ENCODE measurements at regions not wholly inside any gene's neighbourhood (a gene's known extent, or its start where the extent isn't known, plus 50 kb on each side); places are given as distances from the start of the nearest gene placed in this dataset.

DNA sequence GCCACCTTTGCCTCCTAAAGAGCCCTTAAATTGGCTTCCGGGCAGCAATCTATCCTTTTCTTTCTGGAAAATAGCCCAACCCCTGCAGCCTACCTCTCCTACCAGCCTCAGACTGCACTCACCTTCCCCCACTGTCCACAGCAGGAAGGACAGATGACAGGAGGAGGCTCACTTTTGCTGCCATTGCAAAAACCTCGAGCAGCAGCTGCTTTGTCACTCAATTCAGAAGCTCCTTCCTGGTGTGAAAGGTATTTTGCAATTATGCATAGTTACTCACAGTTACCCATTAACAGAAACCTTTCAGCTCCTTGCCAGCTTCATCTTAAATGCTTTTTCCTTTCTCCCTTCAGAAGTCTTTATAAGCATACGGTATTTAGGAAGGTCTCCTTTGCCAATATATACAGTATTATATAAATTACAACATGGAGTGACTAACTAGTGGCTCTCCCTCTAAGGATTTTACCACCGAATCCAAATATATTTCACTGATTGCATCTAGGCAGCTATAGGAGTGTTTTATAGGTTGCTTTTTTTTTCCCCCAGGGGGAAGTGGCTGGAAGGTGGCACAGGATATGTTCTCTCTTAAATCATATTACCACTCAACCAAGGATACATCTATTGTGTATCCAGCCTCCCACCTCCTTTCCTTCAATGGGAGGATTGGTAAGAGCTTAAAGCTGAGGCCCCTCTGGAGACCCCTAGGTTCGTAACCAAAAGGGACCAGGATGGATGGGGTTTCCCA, 142.1 kb upstream of the IPO9 start:
- intact Hi-C loops (cut with micrococcal nuclease; ENCODE audit: unreplicated experiment), result no loop called here
- Histone ChIP-seq H3K36me3 (ENCODE audit: insufficient read depth, low read length) (no peaks in the 10 kb centered on the region), H4K20me1 (ENCODE audit: insufficient read depth, low read length) (no peaks in the 10 kb centered on the region), H2AFZ (ENCODE audit: low read length) (no peak overlapping the region), H3K9me3 (ENCODE audit: low read length) (no peaks in the 10 kb centered on the region), H3K79me2 (ENCODE audit: insufficient read depth, low read depth, low read length) (no peaks in the 10 kb centered on the region), H3K9me2 (ENCODE audit: insufficient read depth, low read length) (no peaks in the 10 kb centered on the region), H3K4me1 (ENCODE audit: insufficient read depth, low read length, poor library complexity, severe bottlenecking) (no peaks in the 10 kb centered on the region), H3K27ac (ENCODE audit: low read depth, low read length, poor library complexity, severe bottlenecking) (no peak overlapping the region), H3K4me2 (ENCODE audit: low read length) (no peak overlapping the region), H3K4me3 (ENCODE audit: low read depth, low read length, poor library complexity, severe bottlenecking) (no peak overlapping the region)
- CTCF ChIA-PET (ENCODE audit: unreplicated experiment), result no interaction called here
- TF ChIP-seq, protein P1, sequence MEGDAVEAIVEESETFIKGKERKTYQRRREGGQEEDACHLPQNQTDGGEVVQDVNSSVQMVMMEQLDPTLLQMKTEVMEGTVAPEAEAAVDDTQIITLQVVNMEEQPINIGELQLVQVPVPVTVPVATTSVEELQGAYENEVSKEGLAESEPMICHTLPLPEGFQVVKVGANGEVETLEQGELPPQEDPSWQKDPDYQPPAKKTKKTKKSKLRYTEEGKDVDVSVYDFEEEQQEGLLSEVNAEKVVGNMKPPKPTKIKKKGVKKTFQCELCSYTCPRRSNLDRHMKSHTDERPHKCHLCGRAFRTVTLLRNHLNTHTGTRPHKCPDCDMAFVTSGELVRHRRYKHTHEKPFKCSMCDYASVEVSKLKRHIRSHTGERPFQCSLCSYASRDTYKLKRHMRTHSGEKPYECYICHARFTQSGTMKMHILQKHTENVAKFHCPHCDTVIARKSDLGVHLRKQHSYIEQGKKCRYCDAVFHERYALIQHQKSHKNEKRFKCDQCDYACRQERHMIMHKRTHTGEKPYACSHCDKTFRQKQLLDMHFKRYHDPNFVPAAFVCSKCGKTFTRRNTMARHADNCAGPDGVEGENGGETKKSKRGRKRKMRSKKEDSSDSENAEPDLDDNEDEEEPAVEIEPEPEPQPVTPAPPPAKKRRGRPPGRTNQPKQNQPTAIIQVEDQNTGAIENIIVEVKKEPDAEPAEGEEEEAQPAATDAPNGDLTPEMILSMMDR (conservative IDR thresholded peaks at IDR 0.05; ENCODE audit: low read length), result no peak
- POLR2A ChIA-PET, result no interaction called here
- BruUV-seq (replicated peaks), result no TSS peak
- no peak for DNase-seq (ENCODE audit: low spot score)

DNA sequence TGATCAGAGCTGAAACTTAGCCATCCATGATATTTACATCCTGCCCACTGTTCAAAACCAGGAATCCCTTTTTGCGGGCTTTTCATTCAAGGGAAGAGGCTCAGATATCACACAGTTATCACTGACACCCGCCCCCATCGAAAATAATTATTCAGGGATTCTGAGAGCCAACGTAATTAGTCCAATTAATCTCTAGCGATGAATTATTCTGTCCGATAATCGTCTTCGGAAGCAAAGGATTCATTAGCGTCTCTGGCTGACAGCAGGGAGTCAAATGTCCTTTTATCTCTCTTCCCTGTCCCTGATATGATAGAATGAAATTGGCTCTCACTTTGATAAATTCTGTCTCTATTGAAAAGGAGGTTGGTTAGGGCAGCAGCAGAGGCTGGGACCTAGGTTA, 140.4 kb upstream of the IPO9 start:
- no peak overlapping the region for H3K4me2 ChIP-seq (ENCODE audit: low read length)
- H3K27ac ChIP-seq (ENCODE audit: low read depth, low read length, poor library complexity, severe bottlenecking), result no peak overlapping the region
- H3K9me2 ChIP-seq (ENCODE audit: insufficient read depth, low read length), result no peaks in the 10 kb centered on the region
- intact Hi-C loops (cut with micrococcal nuclease; ENCODE audit: unreplicated experiment), result no loop called here
- POLR2A ChIA-PET, result interaction anchor here (0.7 kb wide), 1 partner anchor 125 kb away, joined by 3 read pairs; no protein-coding TSS in a partner anchor
- no peaks in the 10 kb centered on the region for H3K4me1 ChIP-seq (ENCODE audit: insufficient read depth, low read length, poor library complexity, severe bottlenecking)
- no peak overlapping the region for H3K4me3 ChIP-seq (ENCODE audit: low read depth, low read length, poor library complexity, severe bottlenecking)
- no peaks in the 10 kb centered on the region for H3K9me3 ChIP-seq (ENCODE audit: low read length)
- no TSS peak for BruUV-seq (replicated peaks)
- CTCF ChIA-PET (ENCODE audit: unreplicated experiment), result no interaction called here
- H4K20me1 ChIP-seq (ENCODE audit: insufficient read depth, low read length), result no peaks in the 10 kb centered on the region
- no peaks in the 10 kb centered on the region for H3K36me3 ChIP-seq (ENCODE audit: insufficient read depth, low read length)
- no peak for DNase-seq (ENCODE audit: low spot score)
- TF ChIP-seq EZH2phosphoT487 (IDR thresholded peaks at IDR 0.05; ENCODE audit: borderline replicate concordance, low read depth, low read length), result no peak
- TF ChIP-seq, protein P1 (conservative IDR thresholded peaks at IDR 0.05; ENCODE audit: low read length), result no peak
- H2AFZ ChIP-seq (ENCODE audit: low read length), result no peak overlapping the region
- H3K79me2 ChIP-seq (ENCODE audit: insufficient read depth, low read depth, low read length), result no peaks in the 10 kb centered on the region

DNA sequence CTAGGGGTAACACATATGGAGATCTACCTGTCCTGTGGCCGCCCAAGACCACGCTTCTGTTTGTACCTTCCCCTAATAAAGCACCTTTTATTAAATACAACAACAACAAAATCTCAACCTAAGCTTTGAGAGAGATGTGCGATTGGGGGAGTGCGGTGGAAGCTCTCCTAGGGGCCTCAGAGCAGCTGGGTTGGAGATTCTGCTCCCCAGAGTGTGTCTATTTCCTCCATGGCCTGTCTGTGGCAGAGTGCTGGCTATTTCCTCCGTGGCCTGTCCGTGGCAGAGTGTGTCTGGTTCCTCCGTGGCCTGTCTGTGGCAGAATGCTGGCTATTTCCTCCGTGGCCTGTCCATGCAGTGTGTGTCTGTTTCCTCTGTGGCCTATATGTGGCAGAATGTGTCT, 139.3 kb upstream of the IPO9 start:
- no peaks in the 10 kb centered on the region for H3K4me1 ChIP-seq (ENCODE audit: insufficient read depth, low read length, poor library complexity, severe bottlenecking)
- H3K4me3 ChIP-seq (ENCODE audit: low read depth, low read length, poor library complexity, severe bottlenecking), result no peak overlapping the region
- H3K36me3 ChIP-seq (ENCODE audit: insufficient read depth, low read length), result no peaks in the 10 kb centered on the region
- DNase-seq (ENCODE audit: low spot score), result no peak
- ChIA-PET POLR2A (no interaction called here), CTCF (ENCODE audit: unreplicated experiment) (interaction anchor here (0.6 kb wide), 1 partner anchor 230 kb away, joined by 3 read pairs; no protein-coding TSS in a partner anchor)
- H3K79me2 ChIP-seq (ENCODE audit: insufficient read depth, low read depth, low read length), result no peaks in the 10 kb centered on the region
- intact Hi-C loops (cut with micrococcal nuclease; ENCODE audit: unreplicated experiment), result no loop called here
- no peaks in the 10 kb centered on the region for H3K9me3 ChIP-seq (ENCODE audit: low read length)
- no TSS peak for BruUV-seq (replicated peaks)
- H3K9me2 ChIP-seq (ENCODE audit: insufficient read depth, low read length), result no peaks in the 10 kb centered on the region
- H3K4me2 ChIP-seq (ENCODE audit: low read length), result no peak overlapping the region
- TF ChIP-seq, protein P1 (conservative IDR thresholded peaks at IDR 0.05; ENCODE audit: low read length), result no peak
- TF ChIP-seq EZH2phosphoT487 (IDR thresholded peaks at IDR 0.05; ENCODE audit: borderline replicate concordance, low read depth, low read length), result no peak
- H2AFZ ChIP-seq (ENCODE audit: low read length), result no peak overlapping the region
- H4K20me1 ChIP-seq (ENCODE audit: insufficient read depth, low read length), result no peaks in the 10 kb centered on the region
- no peak overlapping the region for H3K27ac ChIP-seq (ENCODE audit: low read depth, low read length, poor library complexity, severe bottlenecking)

All from OCI-LY7 (cell line).